DMS 273 (cell line): ENCODE measurements at regions not wholly inside any gene's neighbourhood (a gene's known extent, or its start where the extent isn't known, plus 50 kb on each side); places are given as distances from the start of the nearest gene placed in this dataset.
"Not testable (repeated sequence)": the region's sequence is repeated elsewhere in the genome, so short reads cannot be mapped to it uniquely, and the experiment has no call there.

Source experiments
- DNase-seq: peaks from one replicate; lab custom pipeline; 2025; ENCODE audit not compliant: unreplicated experiment; lab: John Stamatoyannopoulos, UW

DNA sequence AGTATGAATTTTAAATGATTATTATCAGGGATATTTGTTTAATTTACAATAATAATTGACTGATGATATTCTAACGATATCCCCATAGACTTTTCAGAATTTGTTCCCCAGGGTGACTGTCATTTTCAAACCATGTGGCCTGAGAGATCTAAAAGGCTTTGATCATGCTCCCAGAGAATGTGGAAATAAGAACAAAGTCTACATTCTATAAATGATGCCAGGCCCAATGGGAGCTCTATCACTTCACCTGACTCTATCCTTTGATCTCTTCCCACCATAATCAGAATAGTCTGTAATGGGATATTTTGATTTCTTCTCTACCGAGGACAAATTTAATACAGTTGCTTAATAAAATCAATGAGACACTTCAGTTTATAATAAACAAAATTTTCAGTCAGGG is 483.4 kb upstream of the IRAK1BP1 start:
- no peak for DNase-seq

DNA sequence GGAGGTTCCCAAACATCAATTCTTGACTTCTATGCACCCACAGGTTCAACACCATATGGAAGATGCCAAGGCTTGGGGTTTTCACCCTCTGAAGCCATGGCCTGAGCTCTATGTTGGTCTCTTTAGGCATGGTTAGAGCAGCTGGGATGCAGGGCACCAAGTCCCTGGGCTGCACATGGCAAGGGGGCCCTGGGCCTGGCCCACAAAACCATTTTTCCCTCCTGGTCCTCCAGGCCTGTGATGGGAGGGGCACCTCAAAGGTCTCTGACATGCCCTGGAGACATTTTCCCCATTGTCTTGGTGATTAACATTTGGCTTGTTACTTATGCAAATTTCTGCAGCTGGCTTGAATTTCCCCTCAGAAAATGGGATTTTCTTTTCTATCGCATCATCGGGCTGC is 480.5 kb upstream of the IRAK1BP1 start:
- not testable (repeated sequence) for DNase-seq

DNA sequence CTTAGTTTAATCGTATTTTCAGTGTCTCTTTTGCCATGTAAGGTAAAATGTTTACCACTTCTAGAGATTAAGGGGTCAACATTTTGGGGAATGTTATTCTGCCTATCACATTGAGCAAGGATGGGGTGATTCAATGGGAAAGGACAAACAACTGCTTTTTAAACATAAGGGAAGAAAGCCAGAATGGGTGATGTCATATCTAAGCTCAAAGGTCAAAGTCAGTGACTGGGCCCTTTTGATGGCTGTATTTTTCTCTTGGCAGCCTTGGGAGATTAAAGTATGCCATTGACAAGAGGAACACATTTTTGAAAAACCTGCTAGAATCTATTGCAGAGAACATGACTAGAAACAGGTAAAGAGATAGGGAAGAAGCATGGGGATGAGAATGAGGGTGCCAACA is 477.3 kb upstream of the IRAK1BP1 start:
- DNase-seq: no peak

DNA sequence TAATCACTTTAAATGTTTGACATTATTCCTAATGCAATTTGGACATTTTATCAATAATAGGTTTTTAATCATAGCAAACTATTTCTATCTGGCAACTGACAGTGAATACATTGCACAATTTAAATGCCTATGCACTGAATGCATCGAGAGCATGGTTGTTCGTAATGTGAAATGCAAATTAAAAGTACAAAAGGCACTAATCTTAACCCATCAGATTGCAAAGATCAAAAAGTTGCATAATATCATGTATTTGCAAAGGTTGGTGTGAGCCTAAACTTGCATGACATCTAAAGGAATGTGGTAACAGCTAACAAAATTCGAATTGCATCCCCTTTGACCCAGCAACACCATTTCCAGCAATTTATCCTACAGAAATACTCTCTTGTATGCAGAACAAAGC is 469.9 kb upstream of the IRAK1BP1 start:
- no peak for DNase-seq

GRCh38 chr6:78398292-78398691 is 469.1 kb upstream of the IRAK1BP1 start:
- DNase-seq: no peak

DNA sequence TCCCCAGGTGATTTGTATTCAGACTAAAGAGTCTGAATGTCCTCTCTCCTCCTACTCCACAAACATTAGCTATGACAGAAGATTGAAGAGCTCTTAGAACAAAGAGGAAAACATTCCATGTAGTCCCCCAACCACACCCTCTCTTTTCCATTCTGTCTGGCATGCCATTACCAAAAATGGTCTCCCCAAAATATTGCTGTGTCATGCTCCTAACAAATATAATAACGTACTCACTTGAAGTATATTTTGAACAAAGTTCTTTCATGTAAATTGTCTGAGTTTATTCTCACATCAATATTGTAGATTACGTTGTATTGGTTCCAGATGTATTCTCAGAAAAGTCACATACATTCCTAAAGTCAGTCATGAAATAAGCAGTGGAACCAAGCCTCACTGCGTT is 467.3 kb upstream of the IRAK1BP1 start:
- DNase-seq: no peak

GRCh38 chr6:78427386-78427785 is 440.0 kb upstream of the IRAK1BP1 start:
- no peak for DNase-seq

GRCh38 chr6:78430521-78430920 is 436.8 kb upstream of the IRAK1BP1 start:
- DNase-seq: no peak

- DNase-seq: no peak
These were observed 431.7 kb upstream of the IRAK1BP1 start for GRCh38 chr6:78435671-78436070.

DNA sequence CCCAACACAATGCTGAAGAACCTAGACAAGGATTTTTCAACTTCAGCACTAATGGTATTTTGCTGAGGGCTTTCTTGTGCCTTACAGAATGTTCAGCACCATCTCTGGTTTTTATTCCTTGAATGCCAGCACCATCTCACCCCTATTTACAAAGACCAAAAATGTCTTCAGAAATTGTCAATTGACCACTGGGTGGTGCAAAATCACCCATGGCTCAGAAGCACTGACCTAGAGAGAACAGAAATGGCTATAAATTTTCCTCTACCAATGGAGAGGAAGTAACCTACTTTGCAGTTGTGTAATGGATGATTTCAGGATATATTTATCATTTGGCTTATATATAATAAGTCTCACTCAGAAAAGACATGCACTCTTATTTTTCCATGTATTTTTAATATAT is 431.0 kb upstream of the IRAK1BP1 start:
- DNase-seq: peak; percentile 5

DNA sequence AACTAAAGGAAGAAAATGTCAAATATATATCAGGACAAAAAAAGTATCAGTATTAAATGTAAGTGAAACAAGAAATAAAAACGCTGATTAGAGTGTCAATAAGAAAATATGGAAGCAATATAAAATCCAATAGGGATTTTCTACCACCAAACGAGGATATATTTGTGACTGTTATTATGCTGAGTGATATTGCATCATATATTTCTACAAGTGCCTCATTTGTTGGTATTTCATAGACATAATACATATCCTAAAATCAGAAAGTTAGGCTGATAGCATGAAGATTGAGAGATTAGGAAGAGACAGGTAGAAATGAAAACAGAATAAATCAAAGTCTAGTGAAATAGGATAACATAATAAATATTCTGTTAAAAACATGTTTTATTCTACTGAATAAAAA is 429.2 kb upstream of the IRAK1BP1 start:
- DNase-seq: no peak

GRCh38 chr6:78460711-78461110 is 406.6 kb upstream of the IRAK1BP1 start:
- DNase-seq: no peak

- no peak for DNase-seq
These were observed 404.6 kb upstream of the IRAK1BP1 start for GRCh38 chr6:78462728-78463127.

GRCh38 chr6:78465059-78465634 is 402.2 kb upstream of the IRAK1BP1 start:
- no peak for DNase-seq

DNA sequence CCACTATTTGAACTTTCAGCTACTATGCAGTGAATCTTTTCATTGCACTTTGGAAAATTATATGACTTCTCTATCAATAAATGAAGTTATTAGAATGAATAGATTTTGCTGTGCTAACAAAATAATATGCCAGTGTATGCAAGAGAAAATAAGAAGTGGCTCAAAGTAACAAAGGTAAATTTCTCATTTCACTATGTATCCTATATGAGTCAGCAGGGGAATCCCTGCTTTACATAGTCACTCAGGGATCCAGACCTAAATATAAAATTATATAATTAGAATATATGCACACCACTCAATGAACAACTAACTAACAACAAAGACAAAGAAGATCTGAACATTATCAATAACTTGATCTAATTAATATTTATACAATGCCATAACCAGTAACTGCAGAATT is 390.8 kb upstream of the IRAK1BP1 start:
- DNase-seq: no peak

GRCh38 chr6:78482801-78483552 is 384.4 kb upstream of the IRAK1BP1 start:
- DNase-seq: no peak

DNA sequence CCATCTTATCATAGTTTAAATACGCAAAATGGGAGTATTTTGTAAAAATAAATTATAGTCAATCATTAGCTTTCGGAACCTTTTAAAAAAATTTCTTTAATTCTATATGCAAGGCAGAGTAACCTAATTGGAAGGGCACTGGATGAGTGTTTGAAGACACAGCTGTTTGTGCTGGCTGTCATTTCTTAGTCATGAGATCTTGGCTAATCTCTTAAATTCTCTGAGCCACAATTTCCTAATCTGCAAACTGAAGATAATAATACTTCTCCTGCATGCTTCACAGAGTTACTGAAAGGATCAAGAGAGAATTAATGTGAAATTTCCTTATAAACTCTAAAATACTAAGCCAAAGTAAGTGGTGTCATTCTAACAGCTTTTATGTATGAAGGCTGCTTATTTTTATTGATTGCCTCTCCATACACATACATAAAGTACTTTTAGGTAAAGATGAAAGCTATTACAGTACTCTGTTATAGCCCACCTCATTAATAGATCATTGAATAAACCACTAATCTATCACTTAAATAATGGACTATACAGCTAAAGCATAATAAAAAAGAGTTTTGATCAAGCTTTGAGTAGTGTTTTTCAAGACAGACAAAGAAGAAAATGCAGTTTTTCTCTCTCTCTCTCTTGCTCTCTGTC is 383.7 kb upstream of the IRAK1BP1 start:
- DNase-seq: no peak

DNA sequence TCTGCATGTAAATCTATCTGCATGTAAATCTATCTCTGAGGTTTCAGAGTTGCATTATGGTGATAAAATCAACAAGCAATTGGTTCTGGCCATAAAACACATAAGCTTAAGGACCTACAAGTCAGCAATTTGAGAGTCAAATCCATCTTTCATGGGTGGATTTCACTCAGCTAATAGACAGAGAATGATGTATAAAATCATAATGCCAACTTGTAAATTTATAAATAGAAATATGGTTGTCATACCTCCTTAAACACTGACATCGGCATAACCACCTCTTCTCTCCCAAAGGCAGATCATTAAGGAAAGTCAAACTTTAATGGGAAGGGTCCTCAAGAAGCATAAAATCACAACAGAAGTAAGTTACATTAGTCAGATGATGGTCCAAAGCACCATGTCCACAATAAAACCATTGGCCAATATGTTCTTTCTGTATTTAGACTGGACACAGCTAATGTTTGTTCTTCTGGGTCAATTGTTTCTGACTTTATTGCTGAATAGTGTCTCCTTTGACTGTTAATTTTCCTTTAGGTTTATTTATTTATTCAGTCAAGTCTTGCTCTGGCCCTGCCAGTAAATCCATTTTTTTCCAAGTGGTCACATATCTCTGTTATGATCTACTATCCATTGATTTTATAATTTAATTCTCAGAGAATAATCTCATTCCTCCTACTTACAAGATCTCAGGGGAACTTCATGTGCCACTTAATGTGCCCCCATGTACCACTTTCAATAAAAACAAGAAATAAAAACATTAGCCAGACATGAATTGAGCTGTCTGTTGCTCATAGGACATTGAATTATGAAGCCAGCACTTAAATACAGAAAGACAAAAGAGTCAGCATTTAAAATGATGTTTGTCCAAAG is 382.9 kb upstream of the IRAK1BP1 start:
- no peak for DNase-seq

GRCh38 chr6:78487401-78487800 is 379.9 kb upstream of the IRAK1BP1 start:
- DNase-seq: no peak

DNA sequence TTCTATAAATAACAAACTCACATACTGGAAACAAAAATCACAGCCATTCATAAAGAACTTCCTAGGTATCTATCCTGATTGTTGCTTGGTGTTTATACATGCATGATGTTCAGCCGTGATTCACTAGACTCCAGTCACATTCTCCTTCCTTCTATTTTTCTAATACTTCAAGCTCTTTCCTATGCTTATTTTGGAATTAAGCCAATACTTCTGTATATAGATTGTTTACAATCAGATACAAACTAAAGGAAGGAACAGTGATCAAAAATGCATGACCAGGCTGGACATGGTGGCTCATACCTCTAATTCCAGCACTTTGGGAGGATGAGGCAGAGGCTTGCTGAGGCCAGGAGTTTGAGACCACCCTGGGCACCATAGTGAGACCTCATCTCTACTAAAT is 377.5 kb upstream of the IRAK1BP1 start:
- no peak for DNase-seq

GRCh38 chr6:78492351-78493017 is 374.9 kb upstream of the IRAK1BP1 start:
- DNase-seq: no peak
